T-cell (primary cell): ENCODE measurements at regions not wholly inside any gene's neighbourhood (a gene's known extent, or its start where the extent isn't known, plus 50 kb on each side); places are given as distances from the start of the nearest gene placed in this dataset.

Experiments
- ATAC-seq, 4 experiments: fragments of 200-7000 bp in 3 of 4; fragments of 150-1000 bp in 1 of 4; cut with Tn5 transposase; replicated peaks in 1 of 4; 1 replicate in 3 of 4; 2 replicates in 1 of 4; pipeline ENCODE4 v1.10.0; 2021; ENCODE audit warnings: moderate library complexity in 3 of 4, mild to moderate bottlenecking in 2 of 4, moderate number of reproducible peaks in 1 of 4
- CTCF ChIA-PET, 2 donors: fragments of 300-600 bp; sonication (Branson Sonifier 250); formaldehyde crosslinking; loops; one replicate each; lab custom pipeline; 2022; ENCODE audit warnings: antibody characterized with exemption in 2 of 2; lab: Charles Lee
- POLR2A ChIA-PET, 2 donors: fragments of 300-600 bp; sonication (Branson Sonifier 250); formaldehyde crosslinking; loops; one replicate each; lab custom pipeline; 2022; ENCODE audit warnings: antibody characterized with exemption in 2 of 2; lab: Charles Lee
- DNase-seq, 35 experiments: peaks; one replicate each; pipeline versions ENCODE4 v3.0.0 to v3.0.0-alpha.2; 2013 to 2023
- H3K27ac ChIP-seq: one replicate; pipeline ENCODE4 v1.5.1; 2013; ENCODE audit warnings: low read length
- H3K27me3 ChIP-seq, 2 experiments: replicated peaks in 1 of 2; 1 replicate in 1 of 2; 2 replicates in 1 of 2; pipeline versions ENCODE4 v1.6.1 to v1.7.0; 2013; ENCODE audit warnings: low read length in 1 of 2, mixed read lengths in 1 of 2; ENCODE audit not compliant: control insufficient read depth in 2 of 2, insufficient read depth in 2 of 2; ENCODE audit errors: extremely low read depth in 1 of 2
- H3K36me3 ChIP-seq, 2 donors: 1 replicate in 1 of 2; 2 replicates in 1 of 2; pipeline versions ENCODE4 v1.6.1 to v1.7.0; 2013; ENCODE audit warnings: low read length in 1 of 2; ENCODE audit not compliant: control insufficient read depth in 2 of 2, insufficient read depth in 1 of 2; ENCODE audit errors: extremely low read depth in 1 of 2
- H3K4me1 ChIP-seq, 2 experiments: 1 replicate in 1 of 2; 2 replicates in 1 of 2; pipeline versions ENCODE4 v1.6.1 to v1.7.0; 2013; ENCODE audit warnings: low read length in 2 of 2, mixed read lengths in 1 of 2; ENCODE audit not compliant: insufficient read depth in 2 of 2, control insufficient read depth in 1 of 2; ENCODE audit errors: extremely low read depth in 1 of 2
- H3K4me3 ChIP-seq, 2 donors: 1 replicate in 1 of 2; 2 replicates in 1 of 2; pipeline versions ENCODE4 v1.5.1 to v1.7.0; 2013; ENCODE audit warnings: mild to moderate bottlenecking in 2 of 2, low read length in 1 of 2, moderate library complexity in 1 of 2; ENCODE audit not compliant: control insufficient read depth in 1 of 2; ENCODE audit errors: extremely low read depth in 1 of 2
- H3K9me3 ChIP-seq: 2 replicates; pipeline ENCODE4 v1.7.0; 2013
- H3K27ac Mint-ChIP-seq, 2 donors: one replicate each; pipeline ENCODE4 v1.8.0; 2020 to 2021; ENCODE audit warnings: mild to moderate bottlenecking in 2 of 2, mixed read lengths in 2 of 2
- H3K27me3 Mint-ChIP-seq, 2 donors: one replicate each; pipeline ENCODE4 v1.8.0; 2021 to 2022; ENCODE audit warnings: mixed read lengths in 2 of 2
- H3K36me3 Mint-ChIP-seq: one replicate; pipeline ENCODE4 v1.8.0; 2021; ENCODE audit warnings: mixed read lengths
- H3K4me1 Mint-ChIP-seq, 3 donors: one replicate each; pipeline ENCODE4 v1.8.0; 2020 to 2022; ENCODE audit warnings: mixed read lengths in 3 of 3, mild to moderate bottlenecking in 1 of 3
- H3K4me3 Mint-ChIP-seq, 3 donors: one replicate each; pipeline ENCODE4 v1.8.0; 2020 to 2022; ENCODE audit warnings: mild to moderate bottlenecking in 3 of 3, mixed read lengths in 3 of 3, moderate library complexity in 3 of 3
- H3K9me3 Mint-ChIP-seq, 3 donors: one replicate each; pipeline ENCODE4 v1.8.0; 2020 to 2022; ENCODE audit warnings: mixed read lengths in 3 of 3
- WGBS: methylation state at CpG from one replicate; pipeline ENCODE4 v1.1.5; 2013; ENCODE audit warnings: missing lambda C conversion rate; ENCODE audit not compliant: insufficient coverage; 5-methylcytosine and 5-hydroxymethylcytosine counted together

DNA sequence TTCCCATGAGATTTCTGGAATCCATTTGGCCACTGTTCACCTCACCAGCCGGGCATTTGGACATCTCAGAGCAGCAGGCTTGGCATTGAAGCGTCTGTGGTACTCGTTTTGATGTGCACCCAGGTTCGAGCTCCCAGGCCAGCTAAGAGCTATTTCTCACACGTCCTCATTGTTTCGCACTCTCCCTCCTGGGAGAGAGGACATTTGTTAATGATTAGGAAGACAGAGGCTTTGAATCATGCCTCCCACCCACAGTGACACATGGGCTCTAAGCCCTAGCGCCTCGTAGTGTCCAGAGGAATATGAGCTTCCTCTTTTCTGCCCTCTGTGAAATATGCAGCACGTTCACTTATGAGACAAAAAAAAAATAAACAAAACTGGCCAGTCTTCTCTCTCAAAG lies 361.8 kb downstream of the RND3 start:
- Mint-ChIP-seq H3K9me3 (peaks cover 0 to 5% (median 0%) of the 10 kb centered on the region in 3 donors), H3K4me1 (no peaks in the 10 kb centered on the region), H3K36me3 (no peaks in the 10 kb centered on the region), H3K27me3 (no peaks in the 10 kb centered on the region), H3K27ac (no peak overlapping the region), H3K4me3 (no peak overlapping the region)
- no peaks in the 10 kb centered on the region for H3K27me3 ChIP-seq
- H3K27ac ChIP-seq = no peak overlapping the region
- no peaks in the 10 kb centered on the region for H3K36me3 ChIP-seq
- ChIA-PET POLR2A (no interaction called here), CTCF (no interaction called here)
- no peaks in the 10 kb centered on the region for H3K9me3 ChIP-seq
- no peak overlapping the region for H3K4me3 ChIP-seq
- 25% methylated on average over 2 of the region's 9 CpGs for WGBS
- no peak for DNase-seq
- no peaks in the 10 kb centered on the region for H3K4me1 ChIP-seq
- ATAC-seq = no peak

- Histone ChIP-seq H3K9me3 (no peaks in the 10 kb centered on the region), H3K4me1 (no peaks in the 10 kb centered on the region), H3K27me3 (no peaks in the 10 kb centered on the region), H3K4me3 (no peak overlapping the region), H3K36me3 (no peaks in the 10 kb centered on the region), H3K27ac (no peak overlapping the region)
- ChIA-PET CTCF (no interaction called here), POLR2A (no interaction called here)
- Mint-ChIP-seq H3K9me3 (peaks cover 0 to 5% (median 0%) of the 10 kb centered on the region in 3 donors), H3K36me3 (no peaks in the 10 kb centered on the region), H3K4me3 (no peak overlapping the region), H3K4me1 (no peaks in the 10 kb centered on the region), H3K27ac (no peak overlapping the region), H3K27me3 (no peaks in the 10 kb centered on the region)
- DNase-seq = no peak
- ATAC-seq = no peak
- WGBS = no CpG with 5 or more reads among the region's 5 CpGs
Measured at GRCh38 chr2:150125188-150125587, 362.3 kb downstream of the RND3 start.

- ChIA-PET POLR2A (no interaction called here), CTCF (no interaction called here)
- H3K4me1 Mint-ChIP-seq = no peaks in the 10 kb centered on the region
- no peak overlapping the region for H3K27ac ChIP-seq
- H3K9me3 ChIP-seq = no peaks in the 10 kb centered on the region
- H3K4me1 ChIP-seq = no peaks in the 10 kb centered on the region
- no peaks in the 10 kb centered on the region for H3K27me3 ChIP-seq
- no peaks in the 10 kb centered on the region for H3K36me3 ChIP-seq
- ATAC-seq (no peak), DNase-seq (no peak)
- H3K4me3 Mint-ChIP-seq = no peak overlapping the region
- H3K27me3 Mint-ChIP-seq = no peaks in the 10 kb centered on the region
- no peaks in the 10 kb centered on the region for H3K36me3 Mint-ChIP-seq
- no peak overlapping the region for H3K4me3 ChIP-seq
- peaks cover 0 to 5% (median 0%) of the 10 kb centered on the region in 3 donors for H3K9me3 Mint-ChIP-seq
- no peak overlapping the region for H3K27ac Mint-ChIP-seq
Measured at GRCh38 chr2:150124739-150125138, 362.7 kb downstream of the RND3 start.

DNA sequence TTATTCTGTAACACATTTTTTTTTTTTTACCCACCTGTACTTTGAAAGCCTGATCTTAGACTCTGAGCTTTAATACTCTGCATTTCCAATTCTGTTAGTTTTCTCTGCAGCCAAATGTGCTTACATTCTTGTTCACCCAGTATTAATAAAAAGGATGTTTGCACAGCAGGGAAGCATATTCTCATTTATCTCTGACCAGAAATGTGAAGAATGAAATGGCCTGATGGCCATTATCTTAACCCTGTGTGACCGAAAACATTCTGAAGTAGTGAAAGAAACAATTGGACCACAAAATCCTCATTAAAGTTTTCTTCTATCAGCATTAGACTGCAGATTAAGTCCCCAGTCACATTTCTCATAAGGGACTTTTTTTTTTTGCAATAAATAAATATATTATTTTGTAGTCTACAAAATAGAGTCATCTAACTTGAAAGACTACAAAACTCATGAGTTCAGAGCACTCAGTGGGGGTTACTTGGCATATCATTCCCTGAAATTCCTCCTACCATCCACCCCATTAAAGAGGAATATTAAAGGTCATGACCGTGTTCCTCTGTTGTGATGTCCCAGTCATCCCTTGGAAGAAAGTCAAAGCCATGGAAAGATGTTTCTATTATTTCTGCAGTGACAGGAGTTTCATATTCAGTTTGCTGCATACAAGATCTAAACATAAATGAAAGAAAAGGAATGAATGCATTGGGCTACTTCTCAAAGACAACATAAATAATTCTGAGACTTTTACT lies 364.4 kb downstream of the RND3 start:
- no CpG with 5 or more reads among the region's 2 CpGs for WGBS
- Mint-ChIP-seq H3K27me3 (no peaks in the 10 kb centered on the region), H3K4me1 (no peaks in the 10 kb centered on the region), H3K9me3 (peaks cover 0 to under 1% (median 0%) of the 10 kb centered on the region in 3 donors), H3K27ac (no peak overlapping the region), H3K36me3 (no peaks in the 10 kb centered on the region), H3K4me3 (no peak overlapping the region)
- ATAC-seq = no peak
- no peak for DNase-seq
- ChIA-PET CTCF (no interaction called here), POLR2A (no interaction called here)
- no peaks in the 10 kb centered on the region for H3K36me3 ChIP-seq
- H3K27me3 ChIP-seq = no peaks in the 10 kb centered on the region
- H3K4me3 ChIP-seq = no peak overlapping the region
- H3K4me1 ChIP-seq = no peaks in the 10 kb centered on the region
- H3K9me3 ChIP-seq = no peaks in the 10 kb centered on the region
- no peak overlapping the region for H3K27ac ChIP-seq

GRCh38 chr2:150122156-150122555 lies 365.3 kb downstream of the RND3 start:
- 76% methylated on average over 3 of the region's 3 CpGs for WGBS
- H3K27me3 ChIP-seq = no peaks in the 10 kb centered on the region
- H3K9me3 Mint-ChIP-seq = no peaks in the 10 kb centered on the region
- no peaks in the 10 kb centered on the region for H3K4me1 ChIP-seq
- no peak overlapping the region for H3K27ac Mint-ChIP-seq
- H3K27me3 Mint-ChIP-seq = no peaks in the 10 kb centered on the region
- H3K4me3 Mint-ChIP-seq = no peak overlapping the region
- ChIA-PET POLR2A (no interaction called here), CTCF (no interaction called here)
- no peak overlapping the region for H3K4me3 ChIP-seq
- no peaks in the 10 kb centered on the region for H3K36me3 Mint-ChIP-seq
- ATAC-seq = no peak
- no peaks in the 10 kb centered on the region for H3K4me1 Mint-ChIP-seq
- H3K9me3 ChIP-seq = no peaks in the 10 kb centered on the region
- no peak for DNase-seq
- H3K27ac ChIP-seq = no peak overlapping the region
- no peaks in the 10 kb centered on the region for H3K36me3 ChIP-seq

- Histone ChIP-seq H3K36me3 (no peaks in the 10 kb centered on the region), H3K27me3 (no peaks in the 10 kb centered on the region), H3K4me1 (no peaks in the 10 kb centered on the region), H3K4me3 (no peak overlapping the region), H3K27ac (no peak overlapping the region), H3K9me3 (no peaks in the 10 kb centered on the region)
- WGBS = 93% methylated on average over 3 of the region's 11 CpGs
- ChIA-PET CTCF (no interaction called here), POLR2A (no interaction called here)
- DNase-seq = no peak
- ATAC-seq = no peak
- Mint-ChIP-seq H3K27ac (no peak overlapping the region), H3K27me3 (no peaks in the 10 kb centered on the region), H3K9me3 (no peaks in the 10 kb centered on the region), H3K36me3 (no peaks in the 10 kb centered on the region), H3K4me1 (no peaks in the 10 kb centered on the region), H3K4me3 (no peak overlapping the region)
Measured at GRCh38 chr2:150120326-150120955, 367.0 kb downstream of the RND3 start.
